GM12878 (cell line): ENCODE measurements at regions not wholly inside any gene's neighbourhood (a gene's known extent, or its start where the extent isn't known, plus 50 kb on each side); places are given as distances from the start of the nearest gene placed in this dataset.

Source experiments
- ATAC-seq: fragments of 200-7000 bp; cut with Tn5 transposase; 3 replicates; pipeline ENCODE4 v1.9.1; 2020; ENCODE audit warnings: mild to moderate bottlenecking, moderate library complexity
- BruUV-seq: library from RNA; stranded (reverse); fragments of 400-500 nt; replicated peaks from 2 replicates; lab custom pipeline; 2021; lab: Mats Ljungman, UMichigan
- CTCF ChIA-PET: fragments of 300-600 bp; sonication (Branson Sonifier 250); formaldehyde crosslinking; extraction: SDS; loops from one replicate; lab custom pipeline; 2021; ENCODE audit warnings: inconsistent platforms; lab: Yijun Ruan, JAX
- POLR2A ChIA-PET: fragments of 350-600 bp; formaldehyde crosslinking; extraction: SDS; loops from one replicate; lab custom pipeline; 2021; ENCODE audit warnings: inconsistent platforms; lab: Charles Lee
- RAD21 ChIA-PET: fragments of 300-600 bp; sonication (Branson Sonifier 250); formaldehyde crosslinking; loops from one replicate; lab custom pipeline; 2023; ENCODE audit warnings: antibody characterized with exemption; ENCODE audit not compliant: unreplicated experiment; lab: Charles Lee
- SMC1A ChIA-PET: fragments of 300-600 bp; sonication (Branson Sonifier 250); formaldehyde crosslinking; loops from one replicate; lab custom pipeline; 2023; ENCODE audit not compliant: unreplicated experiment, uncharacterized antibody; lab: Charles Lee
- DNase-seq: peaks from one replicate; pipeline ENCODE4 v3.0.0-alpha.2; 2011; ENCODE audit warnings: low read depth, low spot score
- FAIRE-seq: peaks from 3 replicates; lab custom pipeline; 2011; peaks lifted over from hg19 to GRCh38; lab: Jason Lieb, UNC
- H2AFZ ChIP-seq: 2 replicates; pipeline ENCODE4 v1.6.0; 2011; ENCODE audit warnings: low read depth, low read length, control low read depth; ENCODE audit not compliant: control insufficient read depth
- H3K27ac ChIP-seq: 2 replicates; pipeline ENCODE4 v1.5.1; 2011; ENCODE audit warnings: control low read depth; ENCODE audit not compliant: control insufficient read depth, insufficient read depth
- H3K27me3 ChIP-seq, 2 experiments: replicated peaks in 1 of 2; 2 replicates each; pipeline versions ENCODE4 v1.6.0 to v1.6.1; 2011; ENCODE audit warnings: low read length in 1 of 2; ENCODE audit not compliant: control insufficient read depth in 2 of 2, insufficient read depth in 2 of 2
- H3K36me3 ChIP-seq, 2 experiments: 2 replicates each; pipeline ENCODE4 v1.5.1; 2011; ENCODE audit warnings: low read length in 1 of 2; ENCODE audit not compliant: control insufficient read depth in 2 of 2, insufficient read depth in 2 of 2
- H3K4me1 ChIP-seq: 2 replicates; pipeline ENCODE4 v1.6.1; 2011; ENCODE audit warnings: mild to moderate bottlenecking, low read length, moderate library complexity, mixed read lengths; ENCODE audit not compliant: control insufficient read depth, insufficient read depth
- H3K4me2 ChIP-seq: 2 replicates; pipeline ENCODE4 v1.6.0; 2011; ENCODE audit warnings: control low read depth; ENCODE audit not compliant: control insufficient read depth, insufficient read depth
- H3K4me3 ChIP-seq: fragments of 200-600 bp; sonication (generic); 2 replicates; pipeline ENCODE4 v1.5.1; 2016
- H3K79me2 ChIP-seq: 2 replicates; pipeline ENCODE4 v1.6.0; 2011; ENCODE audit warnings: low read length; ENCODE audit not compliant: control insufficient read depth, insufficient read depth
- H3K9ac ChIP-seq: 2 replicates; pipeline ENCODE4 v1.8.0; 2011; ENCODE audit warnings: low read length, control low read depth, mixed read lengths; ENCODE audit not compliant: control insufficient read depth, insufficient read depth
- H3K9me3 ChIP-seq: replicated peaks from 3 replicates; pipeline ENCODE4 v1.5.1; 2011; ENCODE audit warnings: mild to moderate bottlenecking, low read length; ENCODE audit not compliant: control insufficient read depth, insufficient read depth
- H4K20me1 ChIP-seq: 2 replicates; pipeline ENCODE4 v1.6.0; 2011; ENCODE audit not compliant: control insufficient read depth, insufficient read depth
- CBX3 ChIP-seq: fragments of 200-600 bp; sonication (generic); IDR thresholded peaks from 2 replicates; pipeline ENCODE4 v1.6.1; 2016; ENCODE audit warnings: low read depth, borderline replicate concordance
- GABPA ChIP-seq: IDR thresholded peaks from 2 replicates; pipeline ENCODE4 v1.6.1; 2014; ENCODE audit warnings: antibody characterized with exemption, low read depth, mild to moderate bottlenecking, inconsistent platforms
- IKZF1 ChIP-seq: fragments of 450-650 bp; conservative IDR thresholded peaks from 2 replicates; pipeline ENCODE4 v1.6.1; 2017; ENCODE audit warnings: antibody characterized with exemption, mild to moderate bottlenecking
- NFYA ChIP-seq: IDR thresholded peaks from 2 replicates; pipeline ENCODE4 v1.6.1; 2011; ENCODE audit warnings: low read depth, mild to moderate bottlenecking, low read length, improper control_type of control experiment, borderline replicate concordance
- NRF1 ChIP-seq: conservative IDR thresholded peaks from 2 replicates; pipeline ENCODE4 v1.6.1; 2011; ENCODE audit warnings: mild to moderate bottlenecking, low read depth, low read length, improper control_type of control experiment
- RAD21 ChIP-seq: IDR thresholded peaks from 2 replicates; pipeline ENCODE4 v1.6.1; 2011; ENCODE audit warnings: mild to moderate bottlenecking, low read depth, low read length, moderate library complexity; ENCODE audit not compliant: insufficient read depth
- RBBP5 ChIP-seq: fragments of 200-600 bp; sonication (generic); conservative IDR thresholded peaks from 2 replicates; pipeline ENCODE4 v1.6.1; 2016
- YBX1 ChIP-seq: fragments of 450-650 bp; IDR thresholded peaks from 2 replicates; pipeline ENCODE4 v1.6.1; 2016; ENCODE audit warnings: antibody characterized with exemption
- WGBS: methylation state at CpG from one replicate; pipeline ENCODE4 v1.1.6; 2016; ENCODE audit warnings: low lambda C conversion rate; ENCODE audit not compliant: insufficient replicate concordance, insufficient coverage; ENCODE audit errors: missing lambda C conversion rate; 5-methylcytosine and 5-hydroxymethylcytosine counted together
- in situ Hi-C: fragments of 300-500 bp; cut with MboI; formaldehyde crosslinking; loops from 9 replicates; pipeline ENCODE4 v1.14.3; 2018; ENCODE audit warnings: mixed read lengths
- intact Hi-C: fragments of 100-400 bp; cut with micrococcal nuclease; formaldehyde crosslinking; loops from one replicate; pipeline ENCODE4 v1.14.2; 2022; ENCODE audit not compliant: unreplicated experiment
- TF ChIP-seq, protein P1 (sequence below): IDR thresholded peaks from 2 replicates; pipeline ENCODE4 v1.6.1; 2011; ENCODE audit warnings: low read depth, low read length, improper control_type of control experiment, borderline replicate concordance
- TF ChIP-seq, protein P2 (sequence below): fragments of 450-650 bp; IDR thresholded peaks from 2 replicates; pipeline ENCODE4 v1.6.1; 2017; ENCODE audit warnings: mild to moderate bottlenecking, moderate library complexity
- TF ChIP-seq, protein P3 (sequence below): fragments of 450-650 bp; formaldehyde crosslinking; IDR thresholded peaks from 2 replicates; pipeline ENCODE4 v1.5.0; 2022; ENCODE audit warnings: mild to moderate bottlenecking, missing genetic modification characterization
- TF ChIP-seq, protein P4 (sequence below): fragments of 450-650 bp; IDR thresholded peaks from 2 replicates; pipeline ENCODE4 v1.6.1; 2016; ENCODE audit warnings: mild to moderate bottlenecking, moderate library complexity, borderline replicate concordance

DNA sequence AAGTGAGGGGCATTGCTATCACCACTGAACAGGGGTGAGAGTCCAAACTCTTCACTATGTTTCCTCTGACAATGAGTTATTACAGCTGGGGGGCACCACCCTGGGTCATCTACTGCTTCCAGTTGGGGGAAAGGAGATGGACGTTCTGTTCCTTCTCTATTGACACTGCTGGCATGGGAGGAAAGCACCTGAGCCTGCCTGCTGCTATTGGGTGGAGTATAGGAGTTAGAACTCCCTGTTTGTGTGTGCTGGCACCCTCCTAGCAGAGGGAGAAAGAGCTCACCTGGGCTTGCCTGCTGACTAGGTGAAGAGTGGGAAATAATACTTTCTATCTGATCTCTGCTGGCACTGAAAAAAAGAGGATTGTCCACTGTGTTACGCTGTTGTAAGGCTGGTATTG lies 163.8 kb downstream of the MSN start:
- no peak overlapping the region for H3K27ac ChIP-seq
- WGBS: 25% methylated on average over 2 of the region's 2 CpGs
- in situ Hi-C loops: no loop called here
- H3K9ac ChIP-seq: no peak overlapping the region
- H3K4me3 ChIP-seq: no peak overlapping the region
- no peaks in the 10 kb centered on the region for H3K4me1 ChIP-seq
- H3K79me2 ChIP-seq: no peaks in the 10 kb centered on the region
- FAIRE-seq (no peak), ATAC-seq (no peak), DNase-seq (no peak)
- ChIA-PET RAD21 (no interaction called here), POLR2A (no interaction called here), SMC1A (no interaction called here), CTCF (interaction anchor here (0.6 kb wide), 1 partner anchor 184 kb away, joined by 3 read pairs; no protein-coding TSS in a partner anchor)
- H3K36me3 ChIP-seq: no peaks in the 10 kb centered on the region
- no peak overlapping the region for H2AFZ ChIP-seq
- H3K9me3 ChIP-seq: no peaks in the 10 kb centered on the region
- intact Hi-C loops: no loop called here
- H4K20me1 ChIP-seq: no peaks in the 10 kb centered on the region
- no TSS peak for BruUV-seq
- no peaks in the 10 kb centered on the region for H3K27me3 ChIP-seq
- no peak overlapping the region for H3K4me2 ChIP-seq
- TF ChIP-seq NRF1 (no peak), NFYA (no peak), RBBP5 (no peak), IKZF1 (no peak), RAD21 (no peak), YBX1 (no peak), GABPA (no peak), CBX3 (no peak)
- TF ChIP-seq, protein P1, sequence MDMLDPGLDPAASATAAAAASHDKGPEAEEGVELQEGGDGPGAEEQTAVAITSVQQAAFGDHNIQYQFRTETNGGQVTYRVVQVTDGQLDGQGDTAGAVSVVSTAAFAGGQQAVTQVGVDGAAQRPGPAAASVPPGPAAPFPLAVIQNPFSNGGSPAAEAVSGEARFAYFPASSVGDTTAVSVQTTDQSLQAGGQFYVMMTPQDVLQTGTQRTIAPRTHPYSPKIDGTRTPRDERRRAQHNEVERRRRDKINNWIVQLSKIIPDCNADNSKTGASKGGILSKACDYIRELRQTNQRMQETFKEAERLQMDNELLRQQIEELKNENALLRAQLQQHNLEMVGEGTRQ: no peak
- TF ChIP-seq, protein P2, sequence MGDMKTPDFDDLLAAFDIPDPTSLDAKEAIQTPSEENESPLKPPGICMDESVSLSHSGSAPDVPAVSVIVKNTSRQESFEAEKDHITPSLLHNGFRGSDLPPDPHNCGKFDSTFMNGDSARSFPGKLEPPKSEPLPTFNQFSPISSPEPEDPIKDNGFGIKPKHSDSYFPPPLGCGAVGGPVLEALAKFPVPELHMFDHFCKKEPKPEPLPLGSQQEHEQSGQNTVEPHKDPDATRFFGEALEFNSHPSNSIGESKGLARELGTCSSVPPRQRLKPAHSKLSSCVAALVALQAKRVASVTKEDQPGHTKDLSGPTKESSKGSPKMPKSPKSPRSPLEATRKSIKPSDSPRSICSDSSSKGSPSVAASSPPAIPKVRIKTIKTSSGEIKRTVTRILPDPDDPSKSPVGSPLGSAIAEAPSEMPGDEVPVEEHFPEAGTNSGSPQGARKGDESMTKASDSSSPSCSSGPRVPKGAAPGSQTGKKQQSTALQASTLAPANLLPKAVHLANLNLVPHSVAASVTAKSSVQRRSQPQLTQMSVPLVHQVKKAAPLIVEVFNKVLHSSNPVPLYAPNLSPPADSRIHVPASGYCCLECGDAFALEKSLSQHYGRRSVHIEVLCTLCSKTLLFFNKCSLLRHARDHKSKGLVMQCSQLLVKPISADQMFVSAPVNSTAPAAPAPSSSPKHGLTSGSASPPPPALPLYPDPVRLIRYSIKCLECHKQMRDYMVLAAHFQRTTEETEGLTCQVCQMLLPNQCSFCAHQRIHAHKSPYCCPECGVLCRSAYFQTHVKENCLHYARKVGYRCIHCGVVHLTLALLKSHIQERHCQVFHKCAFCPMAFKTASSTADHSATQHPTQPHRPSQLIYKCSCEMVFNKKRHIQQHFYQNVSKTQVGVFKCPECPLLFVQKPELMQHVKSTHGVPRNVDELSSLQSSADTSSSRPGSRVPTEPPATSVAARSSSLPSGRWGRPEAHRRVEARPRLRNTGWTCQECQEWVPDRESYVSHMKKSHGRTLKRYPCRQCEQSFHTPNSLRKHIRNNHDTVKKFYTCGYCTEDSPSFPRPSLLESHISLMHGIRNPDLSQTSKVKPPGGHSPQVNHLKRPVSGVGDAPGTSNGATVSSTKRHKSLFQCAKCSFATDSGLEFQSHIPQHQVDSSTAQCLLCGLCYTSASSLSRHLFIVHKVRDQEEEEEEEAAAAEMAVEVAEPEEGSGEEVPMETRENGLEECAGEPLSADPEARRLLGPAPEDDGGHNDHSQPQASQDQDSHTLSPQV: no peak
- TF ChIP-seq, protein P3, sequence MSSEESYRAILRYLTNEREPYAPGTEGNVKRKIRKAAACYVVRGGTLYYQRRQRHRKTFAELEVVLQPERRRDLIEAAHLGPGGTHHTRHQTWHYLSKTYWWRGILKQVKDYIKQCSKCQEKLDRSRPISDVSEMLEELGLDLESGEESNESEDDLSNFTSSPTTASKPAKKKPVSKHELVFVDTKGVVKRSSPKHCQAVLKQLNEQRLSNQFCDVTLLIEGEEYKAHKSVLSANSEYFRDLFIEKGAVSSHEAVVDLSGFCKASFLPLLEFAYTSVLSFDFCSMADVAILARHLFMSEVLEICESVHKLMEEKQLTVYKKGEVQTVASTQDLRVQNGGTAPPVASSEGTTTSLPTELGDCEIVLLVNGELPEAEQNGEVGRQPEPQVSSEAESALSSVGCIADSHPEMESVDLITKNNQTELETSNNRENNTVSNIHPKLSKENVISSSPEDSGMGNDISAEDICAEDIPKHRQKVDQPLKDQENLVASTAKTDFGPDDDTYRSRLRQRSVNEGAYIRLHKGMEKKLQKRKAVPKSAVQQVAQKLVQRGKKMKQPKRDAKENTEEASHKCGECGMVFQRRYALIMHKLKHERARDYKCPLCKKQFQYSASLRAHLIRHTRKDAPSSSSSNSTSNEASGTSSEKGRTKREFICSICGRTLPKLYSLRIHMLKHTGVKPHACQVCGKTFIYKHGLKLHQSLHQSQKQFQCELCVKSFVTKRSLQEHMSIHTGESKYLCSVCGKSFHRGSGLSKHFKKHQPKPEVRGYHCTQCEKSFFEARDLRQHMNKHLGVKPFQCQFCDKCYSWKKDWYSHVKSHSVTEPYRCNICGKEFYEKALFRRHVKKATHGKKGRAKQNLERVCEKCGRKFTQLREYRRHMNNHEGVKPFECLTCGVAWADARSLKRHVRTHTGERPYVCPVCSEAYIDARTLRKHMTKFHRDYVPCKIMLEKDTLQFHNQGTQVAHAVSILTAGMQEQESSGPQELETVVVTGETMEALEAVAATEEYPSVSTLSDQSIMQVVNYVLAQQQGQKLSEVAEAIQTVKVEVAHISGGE (CRISPR knock-in tag): no peak
- TF ChIP-seq, protein P4, sequence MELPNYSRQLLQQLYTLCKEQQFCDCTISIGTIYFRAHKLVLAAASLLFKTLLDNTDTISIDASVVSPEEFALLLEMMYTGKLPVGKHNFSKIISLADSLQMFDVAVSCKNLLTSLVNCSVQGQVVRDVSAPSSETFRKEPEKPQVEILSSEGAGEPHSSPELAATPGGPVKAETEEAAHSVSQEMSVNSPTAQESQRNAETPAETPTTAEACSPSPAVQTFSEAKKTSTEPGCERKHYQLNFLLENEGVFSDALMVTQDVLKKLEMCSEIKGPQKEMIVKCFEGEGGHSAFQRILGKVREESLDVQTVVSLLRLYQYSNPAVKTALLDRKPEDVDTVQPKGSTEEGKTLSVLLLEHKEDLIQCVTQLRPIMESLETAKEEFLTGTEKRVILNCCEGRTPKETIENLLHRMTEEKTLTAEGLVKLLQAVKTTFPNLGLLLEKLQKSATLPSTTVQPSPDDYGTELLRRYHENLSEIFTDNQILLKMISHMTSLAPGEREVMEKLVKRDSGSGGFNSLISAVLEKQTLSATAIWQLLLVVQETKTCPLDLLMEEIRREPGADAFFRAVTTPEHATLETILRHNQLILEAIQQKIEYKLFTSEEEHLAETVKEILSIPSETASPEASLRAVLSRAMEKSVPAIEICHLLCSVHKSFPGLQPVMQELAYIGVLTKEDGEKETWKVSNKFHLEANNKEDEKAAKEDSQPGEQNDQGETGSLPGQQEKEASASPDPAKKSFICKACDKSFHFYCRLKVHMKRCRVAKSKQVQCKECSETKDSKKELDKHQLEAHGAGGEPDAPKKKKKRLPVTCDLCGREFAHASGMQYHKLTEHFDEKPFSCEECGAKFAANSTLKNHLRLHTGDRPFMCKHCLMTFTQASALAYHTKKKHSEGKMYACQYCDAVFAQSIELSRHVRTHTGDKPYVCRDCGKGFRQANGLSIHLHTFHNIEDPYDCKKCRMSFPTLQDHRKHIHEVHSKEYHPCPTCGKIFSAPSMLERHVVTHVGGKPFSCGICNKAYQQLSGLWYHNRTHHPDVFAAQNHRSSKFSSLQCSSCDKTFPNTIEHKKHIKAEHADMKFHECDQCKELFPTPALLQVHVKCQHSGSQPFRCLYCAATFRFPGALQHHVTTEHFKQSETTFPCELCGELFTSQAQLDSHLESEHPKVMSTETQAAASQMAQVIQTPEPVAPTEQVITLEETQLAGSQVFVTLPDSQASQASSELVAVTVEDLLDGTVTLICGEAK: no peak
